H1 (cell line): ENCODE measurements at regions not wholly inside any gene's neighbourhood (a gene's known extent, or its start where the extent isn't known, plus 50 kb on each side); places are given as distances from the start of the nearest gene placed in this dataset.

Experiments
- CTCF ChIA-PET: fragments of 300-600 bp; sonication (Branson Sonifier 250); formaldehyde crosslinking; loops from one replicate; lab custom pipeline; 2021; ENCODE audit not compliant: partially characterized antibody; lab: Charles Lee
- POLR2A ChIA-PET: fragments of 300-600 bp; sonication (Branson Sonifier 250); formaldehyde crosslinking; loops from one replicate; lab custom pipeline; 2021; ENCODE audit warnings: inconsistent platforms; ENCODE audit not compliant: partially characterized antibody; lab: Charles Lee
- DNase-seq, 2 experiments: peaks; one replicate each; pipeline versions ENCODE4 v3.0.0 to v3.0.0-alpha.2; 2010 to 2022; ENCODE audit warnings: low spot score in 2 of 2, low read depth in 1 of 2, mixed read lengths in 1 of 2
- FAIRE-seq: peaks from 2 replicates; lab custom pipeline; 2011; peaks lifted over from hg19 to GRCh38; lab: Jason Lieb, UNC
- H2AFZ ChIP-seq: 2 replicates; pipeline ENCODE4 v1.8.1; 2012; ENCODE audit warnings: low read length, inconsistent platforms
- H2AK5ac ChIP-seq: 2 replicates; pipeline ENCODE4 v1.6.1; 2013; ENCODE audit warnings: low read depth, low read length
- H2BK120ac ChIP-seq: replicated peaks from 2 replicates; pipeline ENCODE3; 2013; ENCODE audit warnings: low read depth, low read length, inconsistent platforms
- H2BK12ac ChIP-seq: 2 replicates; pipeline ENCODE4 v1.6.1; 2013; ENCODE audit warnings: low read depth, low read length
- H2BK15ac ChIP-seq: 2 replicates; pipeline ENCODE4 v1.6.1; 2013; ENCODE audit warnings: low read length
- H2BK20ac ChIP-seq: 2 replicates; pipeline ENCODE4 v1.6.1; 2013; ENCODE audit warnings: low read length
- H2BK5ac ChIP-seq: 2 replicates; pipeline ENCODE4 v1.6.1; 2013; ENCODE audit warnings: low read depth, low read length
- H3K14ac ChIP-seq: 2 replicates; pipeline ENCODE4 v1.6.1; 2013; ENCODE audit warnings: inconsistent platforms; ENCODE audit not compliant: insufficient read length
- H3K18ac ChIP-seq: 2 replicates; pipeline ENCODE4 v1.6.1; 2013; ENCODE audit warnings: low read length; ENCODE audit errors: extremely low read depth
- H3K23ac ChIP-seq: 2 replicates; pipeline ENCODE4 v1.6.1; 2013; ENCODE audit warnings: inconsistent platforms; ENCODE audit not compliant: insufficient read length
- H3K23me2 ChIP-seq: 2 replicates; pipeline ENCODE4 v1.6.1; 2013; ENCODE audit warnings: low read depth, low read length
- H3K27ac ChIP-seq: 2 replicates; pipeline ENCODE4 v1.6.1; 2011; ENCODE audit warnings: low read depth, low read length, inconsistent platforms
- H3K27me3 ChIP-seq, 4 experiments: replicated peaks in 1 of 4; 1 replicate in 1 of 4; 2 replicates in 3 of 4; pipeline versions ENCODE4 v1.6.1 to v1.8.1; 2011 to 2013; ENCODE audit warnings: low read length in 3 of 4, mild to moderate bottlenecking in 3 of 4, inconsistent platforms in 2 of 4, mixed read lengths in 2 of 4, moderate library complexity in 1 of 4; ENCODE audit not compliant: control insufficient read depth in 3 of 4, insufficient read depth in 3 of 4; ENCODE audit errors: extremely low read depth in 1 of 4
- H3K36me3 ChIP-seq, 4 experiments: 2 replicates each; pipeline versions ENCODE4 v1.6.1 to v1.8.1; 2011 to 2013; ENCODE audit warnings: mild to moderate bottlenecking in 4 of 4, low read length in 3 of 4, moderate library complexity in 2 of 4, control low read depth in 1 of 4, inconsistent platforms in 1 of 4; ENCODE audit not compliant: insufficient read depth in 4 of 4, control insufficient read depth in 2 of 4
- H3K4ac ChIP-seq: replicated peaks from 2 replicates; pipeline ENCODE3; 2013; ENCODE audit warnings: low read length, low read depth, mixed read lengths, inconsistent platforms; ENCODE audit not compliant: insufficient read length
- H3K4me1 ChIP-seq, 4 experiments: replicated peaks in 1 of 4; 1 replicate in 1 of 4; 2 replicates in 3 of 4; pipeline versions ENCODE4 v1.6.1 to v1.8.1; 2011 to 2013; ENCODE audit warnings: low read length in 3 of 4, inconsistent platforms in 2 of 4, mixed read lengths in 1 of 4; ENCODE audit not compliant: insufficient read depth in 4 of 4, control insufficient read depth in 3 of 4
- H3K4me2 ChIP-seq, 2 experiments: 2 replicates each; pipeline versions ENCODE4 v1.6.1 to v1.8.1; 2011 to 2013; ENCODE audit warnings: low read depth in 2 of 2, low read length in 2 of 2, control low read depth in 1 of 2, inconsistent platforms in 1 of 2, mild to moderate bottlenecking in 1 of 2; ENCODE audit not compliant: insufficient read depth in 1 of 2
- H3K4me3 ChIP-seq, 4 experiments: fragments of 200-600, 300-600 bp in 1 of 4; sonication (generic), shearing (Covaris generic), sonication (Bioruptor Twin) in 1 of 4; 2 replicates each; pipeline versions ENCODE4 v1.5.1 to v1.8.1; 2011 to 2016; ENCODE audit warnings: low read length in 4 of 4, low read depth in 3 of 4, control low read depth in 2 of 4, inconsistent platforms in 2 of 4, mild to moderate bottlenecking in 2 of 4, mixed read lengths in 1 of 4, moderate library complexity in 1 of 4; ENCODE audit not compliant: insufficient read depth in 2 of 4; ENCODE audit errors: extremely low read depth in 1 of 4
- H3K56ac ChIP-seq: replicated peaks from 2 replicates; pipeline ENCODE3; 2013; ENCODE audit warnings: low read depth, mild to moderate bottlenecking, mixed read lengths, low read length, inconsistent platforms; ENCODE audit not compliant: insufficient read length
- H3K79me1 ChIP-seq: 2 replicates; pipeline ENCODE4 v1.6.1; 2013; ENCODE audit warnings: low read depth, low read length, control low read depth
- H3K79me2 ChIP-seq, 2 experiments: 2 replicates each; pipeline versions ENCODE4 v1.6.1 to v1.8.1; 2012 to 2013; ENCODE audit warnings: low read length in 2 of 2, mild to moderate bottlenecking in 2 of 2, inconsistent platforms in 1 of 2; ENCODE audit not compliant: insufficient read depth in 2 of 2, control insufficient read depth in 1 of 2
- H3K9ac ChIP-seq, 4 experiments: replicated peaks in 1 of 4; 1 replicate in 1 of 4; 2 replicates in 3 of 4; pipeline versions ENCODE4 v1.6.1 to v1.8.1; 2011 to 2013; ENCODE audit warnings: low read depth in 3 of 4, low read length in 3 of 4, control low read depth in 2 of 4, mild to moderate bottlenecking in 2 of 4, moderate library complexity in 2 of 4, inconsistent platforms in 1 of 4; ENCODE audit errors: extremely low read depth in 1 of 4
- H3K9me3 ChIP-seq, 2 experiments: 2 replicates each; pipeline versions ENCODE4 v1.6.1 to v1.8.1; 2012 to 2013; ENCODE audit warnings: mild to moderate bottlenecking in 2 of 2, moderate library complexity in 2 of 2, control low read depth in 1 of 2, inconsistent platforms in 1 of 2, low read depth in 1 of 2, low read length in 1 of 2, mixed read lengths in 1 of 2; ENCODE audit not compliant: insufficient read depth in 2 of 2
- H4K20me1 ChIP-seq, 2 experiments: replicated peaks in 1 of 2; 2 replicates each; pipeline versions ENCODE3 to v1.8.1; 2011 to 2013; ENCODE audit warnings: inconsistent platforms in 2 of 2, low read length in 2 of 2, mild to moderate bottlenecking in 1 of 2; ENCODE audit not compliant: insufficient read depth in 2 of 2, control insufficient read depth in 1 of 2
- H4K5ac ChIP-seq: 2 replicates; pipeline ENCODE4 v1.6.1; 2013; ENCODE audit warnings: low read length, low read depth, mixed read lengths, inconsistent platforms; ENCODE audit not compliant: insufficient read length
- H4K8ac ChIP-seq: 2 replicates; pipeline ENCODE4 v1.8.0; 2013; ENCODE audit warnings: mild to moderate bottlenecking, moderate library complexity, low read length, inconsistent platforms; ENCODE audit not compliant: insufficient read depth; ENCODE audit errors: extremely low read depth
- H4K91ac ChIP-seq: replicated peaks from 2 replicates; pipeline ENCODE3; 2013; ENCODE audit warnings: low read length, mixed read lengths, inconsistent platforms; ENCODE audit not compliant: insufficient read length
- ASH2L ChIP-seq: fragments of 200-600, 300-600 bp; sonication (generic); IDR thresholded peaks from one replicate; pipeline ENCODE4 v1.7.1; 2017; ENCODE audit warnings: low read length
- PHF8 ChIP-seq: fragments of 200-600 bp; sonication (generic); conservative IDR thresholded peaks from 2 replicates; pipeline ENCODE4 v1.7.1; 2012; ENCODE audit warnings: low read depth, mild to moderate bottlenecking, inconsistent platforms, low read length, moderate library complexity
- TEAD4 ChIP-seq: IDR thresholded peaks from 2 replicates; pipeline ENCODE4 v1.6.1; 2012; ENCODE audit warnings: low read depth, low read length, inconsistent platforms, mixed read lengths

DNA sequence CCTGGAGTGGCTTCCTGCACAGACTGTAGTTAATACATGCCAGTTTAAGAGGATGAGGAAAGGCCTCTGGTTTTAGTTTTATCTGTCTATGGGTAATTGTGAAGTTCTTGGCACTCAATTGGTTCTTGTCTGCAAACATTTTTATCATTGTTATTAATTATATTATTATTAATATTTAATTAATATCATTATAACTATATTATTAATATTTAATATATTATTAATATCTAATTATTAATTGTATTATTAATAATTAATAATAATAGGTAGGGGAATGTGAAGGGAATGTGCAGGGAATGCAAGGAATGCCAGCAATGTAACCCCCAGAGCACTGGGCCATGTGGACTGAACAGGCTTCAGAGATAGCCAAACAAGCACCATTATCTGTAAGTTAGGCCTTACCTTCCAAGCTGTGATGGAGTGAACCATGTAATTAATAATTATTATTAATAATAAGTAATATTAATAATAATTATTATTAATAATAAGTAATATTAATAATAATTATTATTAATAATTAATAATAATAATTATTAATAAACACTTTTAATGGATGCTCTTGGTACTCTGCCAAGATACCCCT lies 79.8 kb upstream of the NMNAT3 start:
- H2BK120ac ChIP-seq = no peak overlapping the region
- H3K18ac ChIP-seq = no peak overlapping the region
- no peak overlapping the region for H2BK15ac ChIP-seq
- H2BK20ac ChIP-seq = no peak overlapping the region
- POLR2A ChIA-PET = no interaction called here
- H2BK12ac ChIP-seq = no peak overlapping the region
- H3K36me3 ChIP-seq = no peaks in the 10 kb centered on the region
- no peaks in the 10 kb centered on the region for H3K79me2 ChIP-seq
- H3K23me2 ChIP-seq = no peaks in the 10 kb centered on the region
- no peak for DNase-seq
- no peak overlapping the region for H3K4me3 ChIP-seq
- no peak overlapping the region for H3K27ac ChIP-seq
- H4K91ac ChIP-seq = no peak overlapping the region
- no peak for TF ChIP-seq ASH2L
- no peak for TF ChIP-seq PHF8
- peak; percentile 72 for TF ChIP-seq TEAD4
- TF ChIP-seq, all 59 proteins: peak for 1
- H2BK5ac ChIP-seq = no peak overlapping the region
- no peak overlapping the region for H4K8ac ChIP-seq
- CTCF ChIA-PET = interaction anchor here (1.0 kb wide), 1 partner anchor 15 kb away, joined by 3 read pairs; no protein-coding TSS in a partner anchor
- H3K56ac ChIP-seq = no peak overlapping the region
- no peak overlapping the region for H3K14ac ChIP-seq
- H4K20me1 ChIP-seq = no peaks in the 10 kb centered on the region
- H3K23ac ChIP-seq = no peak overlapping the region
- H3K27me3 ChIP-seq = no peaks in the 10 kb centered on the region
- H3K79me1 ChIP-seq = no peaks in the 10 kb centered on the region
- no peaks in the 10 kb centered on the region for H3K9me3 ChIP-seq
- no peak overlapping the region for H4K5ac ChIP-seq
- no peak overlapping the region for H3K9ac ChIP-seq
- H3K4me2 ChIP-seq = no peak overlapping the region
- FAIRE-seq = no peak
- no peak overlapping the region for H2AFZ ChIP-seq
- H3K4me1 ChIP-seq = no peaks in the 10 kb centered on the region
- H2AK5ac ChIP-seq = no peak overlapping the region
- H3K4ac ChIP-seq = no peak overlapping the region
